Neural progenitor cell (in vitro differentiated cells): ENCODE measurements at regions not wholly inside any gene's neighbourhood (a gene's known extent, or its start where the extent isn't known, plus 50 kb on each side); places are given as distances from the start of the nearest gene placed in this dataset.

Experiments used
- CTCF ChIP-seq: fragments of 200-600 bp; sonication (generic); IDR thresholded peaks from 2 replicates; pipeline ENCODE4 v1.5.1; 2017; ENCODE audit warnings: antibody characterized with exemption, mild to moderate bottlenecking
- EZH2 ChIP-seq: fragments of 200-600 bp; sonication (generic); IDR thresholded peaks from 2 replicates; pipeline ENCODE4 v1.6.1; 2017; ENCODE audit warnings: antibody characterized with exemption, mild to moderate bottlenecking, moderate library complexity
- EZH2phosphoT487 ChIP-seq: fragments of 200-600 bp; sonication (generic); IDR thresholded peaks from 2 replicates; pipeline ENCODE4 v1.6.1; 2017; ENCODE audit warnings: antibody characterized with exemption

- TF ChIP-seq CTCF (no peak), EZH2 (no peak), EZH2phosphoT487 (no peak)
These were observed 129.9 kb downstream of the ANKRD60 start for GRCh38 chr20:58098571-58098970.
